H1 (cell line): ENCODE measurements at regions not wholly inside any gene's neighbourhood (a gene's known extent, or its start where the extent isn't known, plus 50 kb on each side); places are given as distances from the start of the nearest gene placed in this dataset.

Source experiments
- CTCF ChIA-PET: fragments of 300-600 bp; sonication (Branson Sonifier 250); formaldehyde crosslinking; loops from one replicate; lab custom pipeline; 2021; ENCODE audit not compliant: partially characterized antibody; lab: Charles Lee
- POLR2A ChIA-PET: fragments of 300-600 bp; sonication (Branson Sonifier 250); formaldehyde crosslinking; loops from one replicate; lab custom pipeline; 2021; ENCODE audit warnings: inconsistent platforms; ENCODE audit not compliant: partially characterized antibody; lab: Charles Lee
- DNase-seq, 2 experiments: peaks; one replicate each; pipeline versions ENCODE4 v3.0.0 to v3.0.0-alpha.2; 2010 to 2022; ENCODE audit warnings: low spot score in 2 of 2, low read depth in 1 of 2, mixed read lengths in 1 of 2
- FAIRE-seq: peaks from 2 replicates; lab custom pipeline; 2011; peaks lifted over from hg19 to GRCh38; lab: Jason Lieb, UNC
- H2AFZ ChIP-seq: 2 replicates; pipeline ENCODE4 v1.8.1; 2012; ENCODE audit warnings: low read length, inconsistent platforms
- H2AK5ac ChIP-seq: 2 replicates; pipeline ENCODE4 v1.6.1; 2013; ENCODE audit warnings: low read depth, low read length
- H2BK120ac ChIP-seq: replicated peaks from 2 replicates; pipeline ENCODE3; 2013; ENCODE audit warnings: low read depth, low read length, inconsistent platforms
- H2BK12ac ChIP-seq: 2 replicates; pipeline ENCODE4 v1.6.1; 2013; ENCODE audit warnings: low read depth, low read length
- H2BK15ac ChIP-seq: 2 replicates; pipeline ENCODE4 v1.6.1; 2013; ENCODE audit warnings: low read length
- H2BK20ac ChIP-seq: 2 replicates; pipeline ENCODE4 v1.6.1; 2013; ENCODE audit warnings: low read length
- H2BK5ac ChIP-seq: 2 replicates; pipeline ENCODE4 v1.6.1; 2013; ENCODE audit warnings: low read depth, low read length
- H3K14ac ChIP-seq: 2 replicates; pipeline ENCODE4 v1.6.1; 2013; ENCODE audit warnings: inconsistent platforms; ENCODE audit not compliant: insufficient read length
- H3K18ac ChIP-seq: 2 replicates; pipeline ENCODE4 v1.6.1; 2013; ENCODE audit warnings: low read length; ENCODE audit errors: extremely low read depth
- H3K23ac ChIP-seq: 2 replicates; pipeline ENCODE4 v1.6.1; 2013; ENCODE audit warnings: inconsistent platforms; ENCODE audit not compliant: insufficient read length
- H3K23me2 ChIP-seq: 2 replicates; pipeline ENCODE4 v1.6.1; 2013; ENCODE audit warnings: low read depth, low read length
- H3K27ac ChIP-seq: 2 replicates; pipeline ENCODE4 v1.6.1; 2011; ENCODE audit warnings: low read depth, low read length, inconsistent platforms
- H3K27me3 ChIP-seq, 4 experiments: replicated peaks in 1 of 4; 1 replicate in 1 of 4; 2 replicates in 3 of 4; pipeline versions ENCODE4 v1.6.1 to v1.8.1; 2011 to 2013; ENCODE audit warnings: low read length in 3 of 4, mild to moderate bottlenecking in 3 of 4, inconsistent platforms in 2 of 4, mixed read lengths in 2 of 4, moderate library complexity in 1 of 4; ENCODE audit not compliant: control insufficient read depth in 3 of 4, insufficient read depth in 3 of 4; ENCODE audit errors: extremely low read depth in 1 of 4
- H3K36me3 ChIP-seq, 4 experiments: 2 replicates each; pipeline versions ENCODE4 v1.6.1 to v1.8.1; 2011 to 2013; ENCODE audit warnings: mild to moderate bottlenecking in 4 of 4, low read length in 3 of 4, moderate library complexity in 2 of 4, control low read depth in 1 of 4, inconsistent platforms in 1 of 4; ENCODE audit not compliant: insufficient read depth in 4 of 4, control insufficient read depth in 2 of 4
- H3K4ac ChIP-seq: replicated peaks from 2 replicates; pipeline ENCODE3; 2013; ENCODE audit warnings: low read length, low read depth, mixed read lengths, inconsistent platforms; ENCODE audit not compliant: insufficient read length
- H3K4me1 ChIP-seq, 4 experiments: replicated peaks in 1 of 4; 1 replicate in 1 of 4; 2 replicates in 3 of 4; pipeline versions ENCODE4 v1.6.1 to v1.8.1; 2011 to 2013; ENCODE audit warnings: low read length in 3 of 4, inconsistent platforms in 2 of 4, mixed read lengths in 1 of 4; ENCODE audit not compliant: insufficient read depth in 4 of 4, control insufficient read depth in 3 of 4
- H3K4me2 ChIP-seq, 2 experiments: 2 replicates each; pipeline versions ENCODE4 v1.6.1 to v1.8.1; 2011 to 2013; ENCODE audit warnings: low read depth in 2 of 2, low read length in 2 of 2, control low read depth in 1 of 2, inconsistent platforms in 1 of 2, mild to moderate bottlenecking in 1 of 2; ENCODE audit not compliant: insufficient read depth in 1 of 2
- H3K4me3 ChIP-seq, 4 experiments: fragments of 200-600, 300-600 bp in 1 of 4; sonication (generic), shearing (Covaris generic), sonication (Bioruptor Twin) in 1 of 4; 2 replicates each; pipeline versions ENCODE4 v1.5.1 to v1.8.1; 2011 to 2016; ENCODE audit warnings: low read length in 4 of 4, low read depth in 3 of 4, control low read depth in 2 of 4, inconsistent platforms in 2 of 4, mild to moderate bottlenecking in 2 of 4, mixed read lengths in 1 of 4, moderate library complexity in 1 of 4; ENCODE audit not compliant: insufficient read depth in 2 of 4; ENCODE audit errors: extremely low read depth in 1 of 4
- H3K56ac ChIP-seq: replicated peaks from 2 replicates; pipeline ENCODE3; 2013; ENCODE audit warnings: low read depth, mild to moderate bottlenecking, mixed read lengths, low read length, inconsistent platforms; ENCODE audit not compliant: insufficient read length
- H3K79me1 ChIP-seq: 2 replicates; pipeline ENCODE4 v1.6.1; 2013; ENCODE audit warnings: low read depth, low read length, control low read depth
- H3K79me2 ChIP-seq, 2 experiments: 2 replicates each; pipeline versions ENCODE4 v1.6.1 to v1.8.1; 2012 to 2013; ENCODE audit warnings: low read length in 2 of 2, mild to moderate bottlenecking in 2 of 2, inconsistent platforms in 1 of 2; ENCODE audit not compliant: insufficient read depth in 2 of 2, control insufficient read depth in 1 of 2
- H3K9ac ChIP-seq, 4 experiments: replicated peaks in 1 of 4; 1 replicate in 1 of 4; 2 replicates in 3 of 4; pipeline versions ENCODE4 v1.6.1 to v1.8.1; 2011 to 2013; ENCODE audit warnings: low read depth in 3 of 4, low read length in 3 of 4, control low read depth in 2 of 4, mild to moderate bottlenecking in 2 of 4, moderate library complexity in 2 of 4, inconsistent platforms in 1 of 4; ENCODE audit errors: extremely low read depth in 1 of 4
- H3K9me3 ChIP-seq, 2 experiments: 2 replicates each; pipeline versions ENCODE4 v1.6.1 to v1.8.1; 2012 to 2013; ENCODE audit warnings: mild to moderate bottlenecking in 2 of 2, moderate library complexity in 2 of 2, control low read depth in 1 of 2, inconsistent platforms in 1 of 2, low read depth in 1 of 2, low read length in 1 of 2, mixed read lengths in 1 of 2; ENCODE audit not compliant: insufficient read depth in 2 of 2
- H4K20me1 ChIP-seq, 2 experiments: replicated peaks in 1 of 2; 2 replicates each; pipeline versions ENCODE3 to v1.8.1; 2011 to 2013; ENCODE audit warnings: inconsistent platforms in 2 of 2, low read length in 2 of 2, mild to moderate bottlenecking in 1 of 2; ENCODE audit not compliant: insufficient read depth in 2 of 2, control insufficient read depth in 1 of 2
- H4K5ac ChIP-seq: 2 replicates; pipeline ENCODE4 v1.6.1; 2013; ENCODE audit warnings: low read length, low read depth, mixed read lengths, inconsistent platforms; ENCODE audit not compliant: insufficient read length
- H4K8ac ChIP-seq: 2 replicates; pipeline ENCODE4 v1.8.0; 2013; ENCODE audit warnings: mild to moderate bottlenecking, moderate library complexity, low read length, inconsistent platforms; ENCODE audit not compliant: insufficient read depth; ENCODE audit errors: extremely low read depth
- H4K91ac ChIP-seq: replicated peaks from 2 replicates; pipeline ENCODE3; 2013; ENCODE audit warnings: low read length, mixed read lengths, inconsistent platforms; ENCODE audit not compliant: insufficient read length
- KDM1A ChIP-seq: fragments of 200-600, 300-600 bp; sonication (generic); IDR thresholded peaks from 2 replicates; pipeline ENCODE4 v1.7.1; 2016; ENCODE audit warnings: mild to moderate bottlenecking, low read length, borderline replicate concordance
- MAX ChIP-seq: IDR thresholded peaks from 2 replicates; pipeline ENCODE4 v1.6.1; 2012; ENCODE audit warnings: inconsistent platforms
- SRF ChIP-seq: IDR thresholded peaks from 2 replicates; pipeline ENCODE4 v1.6.1; 2011; ENCODE audit warnings: mild to moderate bottlenecking, low read depth, low read length, moderate library complexity
- WGBS, 2 experiments: shearing (Covaris generic) in 1 of 2; methylation state at CpG; one replicate each; pipeline versions ENCODE4 v1.1.6 to v1.1.7; 2013 to 2015; ENCODE audit warnings: low lambda C conversion rate in 2 of 2, mixed read lengths in 2 of 2, inconsistent platforms in 1 of 2, low coverage in 1 of 2, missing lambda C conversion rate in 1 of 2; ENCODE audit not compliant: insufficient replicate concordance in 2 of 2, insufficient coverage in 1 of 2, insufficient read length in 1 of 2; ENCODE audit errors: extremely low coverage in 1 of 2, missing lambda C conversion rate in 1 of 2; 5-methylcytosine and 5-hydroxymethylcytosine counted together

DNA sequence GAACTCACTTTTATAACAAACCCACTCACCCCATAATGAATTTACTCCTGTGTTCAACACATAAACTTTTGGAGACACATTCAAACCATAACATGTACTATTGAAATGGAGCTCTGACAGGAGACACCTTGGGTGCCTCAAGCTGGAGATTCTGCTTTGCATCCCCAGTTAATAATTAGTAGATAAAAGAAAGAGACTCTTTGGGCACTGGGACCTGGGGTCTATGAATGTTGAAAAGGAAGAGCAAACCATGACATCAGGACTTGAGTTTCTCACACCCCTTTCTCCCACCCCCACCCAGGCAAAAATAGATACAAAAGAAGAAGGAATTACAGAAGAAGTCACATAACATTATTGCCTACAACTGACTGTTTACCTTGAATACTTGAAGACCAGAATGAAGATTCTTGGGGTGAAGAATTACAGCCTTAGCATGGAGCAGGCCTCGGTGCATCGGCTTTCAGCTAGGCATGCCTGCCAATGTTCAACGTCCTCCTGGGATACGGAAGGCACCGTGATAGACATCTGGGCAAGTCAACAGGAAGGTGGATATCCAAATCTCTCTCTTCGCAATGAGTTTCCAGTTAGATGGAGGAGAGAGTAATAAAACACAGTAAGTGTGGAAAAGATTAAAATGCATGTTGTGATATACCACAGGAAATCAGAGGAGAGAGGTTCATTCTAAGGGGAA is 316.0 kb downstream of the TRIML1 start:
- Histone ChIP-seq H3K9me3 (peaks cover 0 to 3% of the 10 kb centered on the region in 2 experiments; a peak in 1 of 4 replicates), H3K79me1 (no peaks in the 10 kb centered on the region), H4K5ac (no peak overlapping the region), H2BK15ac (no peak overlapping the region), H4K20me1 (no peaks in the 10 kb centered on the region), H3K23ac (no peak overlapping the region), H2BK120ac (no peak overlapping the region), H3K27me3 (no peaks in the 10 kb centered on the region), H3K4me1 (peaks cover 1 to 5% (median 3%) of the 10 kb centered on the region in 4 experiments; a peak in 6 of 7 replicates), H3K9ac (no peak overlapping the region), H3K4me3 (peak overlapping the region; percentile 11 to 59 (median 40); a peak in 5 of 8 replicates), H3K18ac (no peak overlapping the region), H4K91ac (no peak overlapping the region), H3K79me2 (no peaks in the 10 kb centered on the region), H2AFZ (0 out of 2 replicates have a peak overlapping the region, but pooled peaks have one; percentile 6), H3K36me3 (peaks cover 0 to 12% (median 2%) of the 10 kb centered on the region in 4 experiments; a peak in 3 of 8 replicates), H2BK5ac (peak overlapping the region; percentile 45; the same call in 1 of the 2 replicates), H3K27ac (no peak overlapping the region), H2BK20ac (0 out of 2 replicates have a peak overlapping the region, but pooled peaks have one; percentile 49), H3K14ac (no peak overlapping the region), H3K4ac (no peak overlapping the region), H4K8ac (no peak overlapping the region), H2AK5ac (no peak overlapping the region), H2BK12ac (peak overlapping the region; percentile 90; the same call in 1 of the 2 replicates), H3K56ac (no peak overlapping the region), H3K23me2 (no peaks in the 10 kb centered on the region; the same call in 1 of the 2 replicates), H3K4me2 (peak overlapping the region; percentile 38 to 47; a peak in 3 of 4 replicates)
- DNase-seq: no peak
- POLR2A ChIA-PET: no interaction called here
- WGBS, 2 experiments: 70% methylated on average over 6 of the region's 6 CpGs; no CpG with 5 or more reads in 1 of the 2 experiments
- CTCF ChIA-PET: interaction anchor here (0.6 kb wide), 2 partner anchors 38 to 55 kb away, joined by 3 read pairs; no protein-coding TSS in a partner anchor
- FAIRE-seq: no peak
- TF ChIP-seq KDM1A (no peak), SRF (peak; percentile 73), MAX (peak; percentile 26; the same call in 1 of the 2 replicates)
